WTC11 (cell line): ENCODE measurements at regions not wholly inside any gene's neighbourhood (a gene's known extent, or its start where the extent isn't known, plus 50 kb on each side); places are given as distances from the start of the nearest gene placed in this dataset.

Experiments used
- ATAC-seq: fragments of 200-7000 bp; cut with Tn5 transposase; 2 replicates; pipeline ENCODE4 v1.10.0; 2021; ENCODE audit warnings: mild to moderate bottlenecking, moderate library complexity
- CTCF ChIA-PET: fragments of 300-600 bp; sonication (Branson Sonifier 250); formaldehyde crosslinking; loops from one replicate; lab custom pipeline; 2021; ENCODE audit warnings: antibody characterized with exemption; lab: Charles Lee
- POLR2A ChIA-PET: fragments of 350-600 bp; sonication (Branson Sonifier 250); formaldehyde crosslinking; loops from one replicate; lab custom pipeline; 2021; ENCODE audit warnings: antibody characterized with exemption; lab: Charles Lee
- DNase-seq: peaks from one replicate; pipeline ENCODE4 v3.0.0; 2021; ENCODE audit warnings: low spot score
- H3K27ac Mint-ChIP-seq: 2 replicates; pipeline ENCODE4 v1.8.0; 2021; ENCODE audit warnings: mixed read lengths
- H3K27me3 Mint-ChIP-seq: 2 replicates; pipeline ENCODE4 v1.8.0; 2021; ENCODE audit warnings: low read depth, mild to moderate bottlenecking, moderate library complexity, mixed read lengths
- H3K36me3 Mint-ChIP-seq: 2 replicates; pipeline ENCODE4 v1.8.0; 2021; ENCODE audit warnings: mixed read lengths
- H3K4me1 Mint-ChIP-seq: 2 replicates; pipeline ENCODE4 v1.8.0; 2022; ENCODE audit warnings: mixed read lengths
- H3K4me3 Mint-ChIP-seq: 2 replicates; pipeline ENCODE4 v1.8.0; 2021; ENCODE audit warnings: mild to moderate bottlenecking, moderate library complexity, mixed read lengths
- H3K9me3 Mint-ChIP-seq: 2 replicates; pipeline ENCODE4 v1.8.0; 2021; ENCODE audit warnings: mixed read lengths
- ATF2 ChIP-seq: sonication (generic); formaldehyde crosslinking; IDR thresholded peaks from 2 replicates; pipeline ENCODE4 v1.8.1; 2022; ENCODE audit warnings: low read depth, missing genetic modification reagents, borderline replicate concordance
- CREB1 ChIP-seq: sonication (generic); formaldehyde crosslinking; IDR thresholded peaks from 2 replicates; pipeline ENCODE4 v1.8.0; 2023; ENCODE audit warnings: mild to moderate bottlenecking, missing genetic modification reagents
- E2F1 ChIP-seq: sonication (generic); formaldehyde crosslinking; IDR thresholded peaks from 2 replicates; pipeline ENCODE4 v1.8.0; 2022; ENCODE audit warnings: mild to moderate bottlenecking, missing genetic modification reagents
- ESRRA ChIP-seq: sonication (generic); formaldehyde crosslinking; IDR thresholded peaks from 2 replicates; pipeline ENCODE4 v1.8.1; 2022; ENCODE audit warnings: mild to moderate bottlenecking, missing genetic modification reagents, borderline replicate concordance
- FOXP4 ChIP-seq: sonication (generic); formaldehyde crosslinking; IDR thresholded peaks from 2 replicates; pipeline ENCODE4 v1.8.0; 2022; ENCODE audit warnings: mild to moderate bottlenecking, missing genetic modification reagents
- GRHL2 ChIP-seq: fragments of 250-450 bp; sonication (Bioruptor Pico); IDR thresholded peaks from 2 replicates; pipeline ENCODE4 v1.8.0; 2022; ENCODE audit warnings: mild to moderate bottlenecking, moderate library complexity; ENCODE audit not compliant: insufficient replicate concordance, severe bottlenecking
- IRF1 ChIP-seq: sonication (generic); formaldehyde crosslinking; IDR thresholded peaks from 2 replicates; pipeline ENCODE4 v1.8.0; 2023; ENCODE audit warnings: missing genetic modification reagents
- KAT7 ChIP-seq: sonication (generic); formaldehyde crosslinking; IDR thresholded peaks from 2 replicates; pipeline ENCODE4 v1.8.1; 2023; ENCODE audit warnings: missing genetic modification reagents, mild to moderate bottlenecking, borderline replicate concordance
- MLX ChIP-seq: sonication (generic); formaldehyde crosslinking; IDR thresholded peaks from 2 replicates; pipeline ENCODE4 v1.8.1; 2023; ENCODE audit warnings: mild to moderate bottlenecking, missing genetic modification reagents, moderate library complexity
- MXD4 ChIP-seq: fragments of 250-450 bp; sonication (Bioruptor Pico); IDR thresholded peaks from 2 replicates; pipeline ENCODE4 v1.8.0; 2021; ENCODE audit warnings: mild to moderate bottlenecking, moderate library complexity, borderline replicate concordance
- PREB ChIP-seq: sonication (generic); formaldehyde crosslinking; IDR thresholded peaks from 2 replicates; pipeline ENCODE4 v1.8.1; 2022; ENCODE audit warnings: mild to moderate bottlenecking, missing genetic modification reagents, moderate library complexity, borderline replicate concordance
- PRRX2 ChIP-seq: fragments of 250-450 bp; sonication (Bioruptor Pico); IDR thresholded peaks from 2 replicates; pipeline ENCODE4 v1.8.0; 2021; ENCODE audit warnings: mild to moderate bottlenecking
- RELA ChIP-seq: sonication (generic); formaldehyde crosslinking; IDR thresholded peaks from 2 replicates; pipeline ENCODE4 v1.8.1; 2022; ENCODE audit warnings: missing genetic modification reagents, mild to moderate bottlenecking, borderline replicate concordance
- SMAD4 ChIP-seq: sonication (generic); formaldehyde crosslinking; IDR thresholded peaks from 2 replicates; pipeline ENCODE4 v1.8.0; 2022; ENCODE audit warnings: mild to moderate bottlenecking, missing genetic modification reagents
- SP1 ChIP-seq: sonication (generic); formaldehyde crosslinking; conservative IDR thresholded peaks from 2 replicates; pipeline ENCODE4 v1.8.1; 2022; ENCODE audit warnings: missing genetic modification reagents
- ZMAT4 ChIP-seq: fragments of 250-450 bp; sonication (Bioruptor Pico); IDR thresholded peaks from 2 replicates; pipeline ENCODE4 v1.9.0; 2021; ENCODE audit warnings: mild to moderate bottlenecking
- ZNF232 ChIP-seq: sonication (generic); formaldehyde crosslinking; IDR thresholded peaks from 2 replicates; pipeline ENCODE4 v1.8.0; 2022; ENCODE audit warnings: mild to moderate bottlenecking, missing genetic modification reagents
- ZNF396 ChIP-seq: fragments of 250-450 bp; sonication (Bioruptor Pico); IDR thresholded peaks from 2 replicates; pipeline ENCODE4 v1.8.0; 2021; ENCODE audit warnings: mild to moderate bottlenecking, moderate library complexity, borderline replicate concordance
- ZNF532 ChIP-seq: fragments of 250-450 bp; sonication (Bioruptor Pico); IDR thresholded peaks from 2 replicates; pipeline ENCODE4 v1.9.0; 2021; ENCODE audit warnings: mild to moderate bottlenecking, borderline replicate concordance

- DNase-seq (no peak), ATAC-seq (no peak)
- Mint-ChIP-seq H3K27ac (no peak overlapping the region), H3K9me3 (0 out of 2 replicates have a peak, but pooled peaks cover 3% of the 10 kb centered on the region), H3K36me3 (peaks cover 5% of the 10 kb centered on the region), H3K4me1 (peaks cover 37% of the 10 kb centered on the region), H3K4me3 (no peak overlapping the region), H3K27me3 (peaks cover 3% of the 10 kb centered on the region)
- TF ChIP-seq MLX (no peak), ZNF232 (CRISPR knock-in tag) (no peak), PRRX2 (no peak), ZNF532 (no peak), SP1 (CRISPR knock-in tag) (no peak), CREB1 (CRISPR knock-in tag) (no peak)
- ChIA-PET CTCF (no interaction called here), POLR2A (no interaction called here)
These were observed 171.8 kb upstream of the GPR26 start for GRCh38 chr10:123494301-123494808.

GRCh38 chr10:123496375-123496774 is 169.8 kb upstream of the GPR26 start:
- Mint-ChIP-seq H3K36me3 (peaks cover 5% of the 10 kb centered on the region), H3K4me3 (no peak overlapping the region), H3K27ac (no peak overlapping the region), H3K4me1 (peaks cover 51% of the 10 kb centered on the region), H3K27me3 (peaks cover 3% of the 10 kb centered on the region), H3K9me3 (0 out of 2 replicates have a peak, but pooled peaks cover 3% of the 10 kb centered on the region)
- TF ChIP-seq ESRRA (CRISPR knock-in tag) (no peak), E2F1 (CRISPR knock-in tag) (no peak), GRHL2 (CRISPR knock-in tag) (no peak), KAT7 (CRISPR knock-in tag) (no peak), ZNF396 (CRISPR knock-in tag) (no peak), RELA (CRISPR knock-in tag) (no peak)
- DNase-seq (no peak), ATAC-seq (no peak)
- POLR2A ChIA-PET = no interaction called here
- CTCF ChIA-PET = no interaction called here

GRCh38 chr10:123496996-123497660 is 169.0 kb upstream of the GPR26 start:
- peaks cover 5% of the 10 kb centered on the region for H3K36me3 Mint-ChIP-seq
- H3K27ac Mint-ChIP-seq = no peak overlapping the region
- H3K9me3 Mint-ChIP-seq = 0 out of 2 replicates have a peak, but pooled peaks cover 3% of the 10 kb centered on the region
- H3K4me3 Mint-ChIP-seq = no peak overlapping the region
- H3K4me1 Mint-ChIP-seq = peaks cover 46% of the 10 kb centered on the region
- ATAC-seq (peak; percentile 56; the same call in 1 of the 2 replicates), DNase-seq (no peak)
- ChIA-PET CTCF (no interaction called here), POLR2A (no interaction called here)
- peaks cover 6% of the 10 kb centered on the region for H3K27me3 Mint-ChIP-seq
- TF ChIP-seq ZMAT4 (CRISPR knock-in tag) = no peak
- no peak for TF ChIP-seq SMAD4 (CRISPR knock-in tag)
- no peak for TF ChIP-seq ATF2 (CRISPR knock-in tag)
- TF ChIP-seq IRF1 (CRISPR knock-in tag) = no peak
- TF ChIP-seq FOXP4 (CRISPR knock-in tag) = no peak
- no peak for TF ChIP-seq PREB (CRISPR knock-in tag)
- TF ChIP-seq MXD4 = no peak
